ENCODE measurements at regions not wholly inside any gene's neighbourhood (a gene's known extent, or its start where the extent isn't known, plus 50 kb on each side); places are given as distances from the start of the nearest gene placed in this dataset.

- H3K4me3 ChIP-seq (ENCODE audit: low read length), result no peak overlapping the region
- no peak for DNase-seq (ENCODE audit: low read depth)
- no peak for TF ChIP-seq CTCF (conservative IDR thresholded peaks at IDR 0.05; ENCODE audit: low read depth, low read length)
Measured at GRCh38 chr4:79609817-79610216, 201.8 kb upstream of the GK2 start.

- no peak overlapping the region for H3K4me3 ChIP-seq (ENCODE audit: low read length)
- TF ChIP-seq CTCF (conservative IDR thresholded peaks at IDR 0.05; ENCODE audit: low read depth, low read length), result no peak
- no peak for DNase-seq (ENCODE audit: low read depth)
Measured at GRCh38 chr4:79607979-79608378, 200.0 kb upstream of the GK2 start.

GRCh38 chr4:79604152-79604551 lies 196.1 kb upstream of the GK2 start:
- TF ChIP-seq CTCF (conservative IDR thresholded peaks at IDR 0.05; ENCODE audit: low read depth, low read length), result no peak
- H3K4me3 ChIP-seq (ENCODE audit: low read length), result no peak overlapping the region
- DNase-seq (ENCODE audit: low read depth), result no peak

- TF ChIP-seq CTCF (conservative IDR thresholded peaks at IDR 0.05; ENCODE audit: low read depth, low read length), result no peak
- DNase-seq (ENCODE audit: low read depth), result no peak
- no peak overlapping the region for H3K4me3 ChIP-seq (ENCODE audit: low read length)
Measured at GRCh38 chr4:79603681-79604080, 195.7 kb upstream of the GK2 start.

GRCh38 chr4:79599691-79600090 lies 191.7 kb upstream of the GK2 start:
- no peak overlapping the region for H3K4me3 ChIP-seq (ENCODE audit: low read length)
- no peak for DNase-seq (ENCODE audit: low read depth)
- TF ChIP-seq CTCF (conservative IDR thresholded peaks at IDR 0.05; ENCODE audit: low read depth, low read length), result no peak

- no peak for DNase-seq (ENCODE audit: low read depth)
- no peak overlapping the region for H3K4me3 ChIP-seq (ENCODE audit: low read length)
- no peak for TF ChIP-seq CTCF (conservative IDR thresholded peaks at IDR 0.05; ENCODE audit: low read depth, low read length)
Measured at GRCh38 chr4:79598801-79599200, 190.8 kb upstream of the GK2 start.

- no peak for DNase-seq (ENCODE audit: low read depth)
- H3K4me3 ChIP-seq (ENCODE audit: low read length), result no peak overlapping the region
- no peak for TF ChIP-seq CTCF (conservative IDR thresholded peaks at IDR 0.05; ENCODE audit: low read depth, low read length)
Measured at GRCh38 chr4:79598214-79598613, 190.2 kb upstream of the GK2 start.

Measured in retinal pigment epithelial cell (primary cell).